ENCODE measurements at regions not wholly inside any gene's neighbourhood (a gene's known extent, or its start where the extent isn't known, plus 50 kb on each side); places are given as distances from the start of the nearest gene placed in this dataset.
A peak's percentile ranks its signal among the peaks of the same experiment; 100 is the strongest.

DNA sequence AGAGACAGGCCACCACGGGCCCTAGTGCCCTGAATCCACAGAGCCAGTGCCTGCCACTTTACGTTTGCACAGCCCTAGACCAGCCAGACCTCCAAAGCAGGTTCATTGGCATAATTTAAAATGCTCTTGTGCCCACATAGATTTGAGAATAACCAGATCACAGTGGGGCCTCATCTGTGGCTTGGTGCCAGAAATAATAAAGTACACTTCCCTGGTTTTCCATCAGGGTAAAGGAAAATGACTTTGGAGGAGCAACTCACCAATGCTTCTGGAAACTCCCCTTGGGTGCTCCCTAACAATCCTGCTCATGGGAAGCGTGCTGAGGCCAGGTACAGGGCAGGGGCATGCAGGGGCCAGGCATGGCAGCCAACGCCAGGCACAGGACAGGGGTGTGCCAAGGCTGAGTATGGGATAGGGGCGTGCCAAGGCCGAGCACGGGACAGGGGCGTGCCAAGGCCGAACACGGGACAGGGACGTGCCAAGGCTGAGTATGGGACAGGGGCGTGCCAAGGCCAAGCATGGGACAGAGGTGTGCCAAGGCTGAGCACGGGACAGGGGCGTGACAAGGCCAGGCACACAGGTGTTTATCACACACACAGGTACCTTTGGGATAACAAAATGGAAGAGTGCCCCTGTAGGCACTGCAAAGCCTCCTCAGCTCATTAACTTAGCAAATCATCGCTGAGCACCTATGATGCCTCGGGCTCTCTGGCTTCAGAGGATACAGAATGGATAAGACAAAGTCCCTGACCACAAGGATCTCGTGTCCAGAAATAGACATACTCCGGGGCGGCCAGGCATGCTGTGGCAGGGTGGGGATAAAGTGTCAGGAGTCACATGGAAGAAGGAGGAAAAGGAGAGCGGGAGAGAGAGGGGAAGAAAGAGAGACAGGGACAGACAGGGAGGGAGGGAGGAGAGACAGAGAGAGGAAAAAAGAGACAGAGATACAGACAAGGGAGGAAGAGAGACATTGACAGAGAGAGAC is 334.7 kb downstream of the EIPR1 start:
- ATAC-seq (replicated peaks) = no peak
- H3K27ac Mint-ChIP-seq = no peak overlapping the region
- no peak overlapping the region for H3K4me3 Mint-ChIP-seq
- no peaks in the 10 kb centered on the region for H3K36me3 Mint-ChIP-seq (ENCODE audit: low read depth)
- H3K27me3 Mint-ChIP-seq = peaks cover 4% of the 10 kb centered on the region
- H3K4me1 Mint-ChIP-seq = no peaks in the 10 kb centered on the region
- no peaks in the 10 kb centered on the region for H3K9me3 Mint-ChIP-seq

DNA sequence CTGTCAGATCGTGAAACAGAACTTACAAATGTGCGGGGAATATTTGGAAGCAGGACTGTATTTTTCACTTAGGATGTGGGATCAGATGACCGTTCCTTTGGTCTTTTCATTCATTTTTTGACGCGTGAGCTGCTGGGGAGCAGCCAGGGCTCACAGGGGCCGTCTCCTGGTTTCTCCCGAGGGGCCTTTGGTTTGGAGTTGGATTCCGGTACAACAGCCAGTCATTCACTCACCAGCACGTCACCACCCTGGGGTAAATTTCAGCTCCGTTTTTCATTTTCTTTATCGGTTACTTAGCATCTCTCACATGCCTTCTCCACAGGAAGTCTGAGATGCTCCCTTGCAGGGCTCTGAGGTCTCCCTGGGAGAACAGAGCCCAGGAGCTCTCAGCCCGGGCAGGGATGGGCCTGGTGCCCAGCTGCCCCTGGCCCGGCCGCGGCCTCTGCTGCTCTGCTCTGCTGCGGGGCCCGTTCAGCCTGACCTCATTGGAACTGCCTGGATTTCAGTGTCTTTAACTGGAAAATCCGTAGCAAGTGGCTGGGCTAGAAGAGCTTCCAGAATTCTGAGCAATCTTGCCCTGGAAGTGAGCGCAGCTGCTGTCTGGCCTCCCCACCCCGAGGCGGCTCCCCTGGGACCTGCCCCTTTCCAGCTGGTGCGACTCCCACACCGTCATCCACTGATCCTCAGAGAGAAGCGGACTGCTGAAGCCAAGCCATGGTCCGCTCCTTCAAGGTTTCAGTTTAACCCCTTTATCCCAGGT is 335.6 kb downstream of the EIPR1 start:
- H3K36me3 Mint-ChIP-seq (ENCODE audit: low read depth) = no peaks in the 10 kb centered on the region
- H3K9me3 Mint-ChIP-seq = no peaks in the 10 kb centered on the region
- no peak for ATAC-seq (replicated peaks)
- no peak overlapping the region for H3K4me3 Mint-ChIP-seq
- no peaks in the 10 kb centered on the region for H3K4me1 Mint-ChIP-seq
- peaks cover 4% of the 10 kb centered on the region for H3K27me3 Mint-ChIP-seq
- no peak overlapping the region for H3K27ac Mint-ChIP-seq

DNA sequence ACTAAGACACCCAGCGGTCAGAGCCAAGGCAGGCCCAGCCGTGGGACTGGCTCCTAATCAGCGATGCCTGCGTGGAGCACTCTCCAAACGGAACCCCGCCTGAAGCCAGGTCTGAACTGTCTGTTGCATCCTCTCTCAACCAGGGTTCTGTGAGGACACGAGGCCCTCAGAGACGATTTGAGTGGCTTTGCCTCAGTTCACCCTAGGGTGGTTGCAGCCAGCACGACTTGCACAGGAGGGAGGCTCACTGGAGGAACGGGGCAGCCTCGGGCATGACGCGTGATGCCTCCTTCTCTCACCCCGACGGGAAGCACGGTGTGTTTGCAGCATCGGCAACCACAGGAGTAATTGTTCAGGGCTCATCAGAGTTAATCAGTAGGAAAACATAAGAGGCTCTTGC is 336.4 kb downstream of the EIPR1 start:
- ATAC-seq (replicated peaks) = no peak
- Mint-ChIP-seq H3K4me1 (no peaks in the 10 kb centered on the region), H3K27me3 (peaks cover 4% of the 10 kb centered on the region), H3K36me3 (ENCODE audit: low read depth) (no peaks in the 10 kb centered on the region), H3K27ac (no peak overlapping the region), H3K4me3 (no peak overlapping the region), H3K9me3 (no peaks in the 10 kb centered on the region)

DNA sequence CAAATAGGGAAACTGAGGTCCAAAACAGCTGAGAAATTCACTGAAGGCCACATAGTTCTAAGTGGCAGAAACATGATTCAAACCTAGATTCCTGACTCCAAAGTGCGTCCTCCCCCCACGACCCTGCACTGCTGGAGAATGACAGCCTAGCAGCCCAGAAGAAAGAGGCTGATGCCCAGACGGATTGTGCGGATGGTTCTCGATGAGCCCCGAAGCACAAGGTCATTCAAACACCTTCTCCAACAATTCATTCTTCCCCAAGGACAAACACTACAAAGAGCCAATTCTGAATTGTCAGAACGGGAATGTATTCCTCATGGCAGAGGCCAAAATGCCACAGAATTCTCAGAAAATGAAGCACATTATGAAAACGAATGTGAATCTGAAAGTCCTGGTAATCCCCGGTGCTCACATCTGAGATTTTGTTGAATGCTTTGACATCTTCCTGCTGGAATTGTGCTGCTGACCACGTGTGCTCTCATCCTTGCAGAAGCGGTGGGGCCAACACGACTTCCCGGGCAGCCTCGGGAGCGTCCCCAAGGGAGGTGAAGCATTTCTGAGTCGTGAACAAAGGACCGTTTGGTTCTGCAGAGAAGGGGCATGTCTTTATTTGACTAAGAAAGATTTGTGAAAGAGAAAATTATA is 337.0 kb downstream of the EIPR1 start:
- Mint-ChIP-seq H3K4me1 (no peaks in the 10 kb centered on the region), H3K36me3 (ENCODE audit: low read depth) (no peaks in the 10 kb centered on the region)

DNA sequence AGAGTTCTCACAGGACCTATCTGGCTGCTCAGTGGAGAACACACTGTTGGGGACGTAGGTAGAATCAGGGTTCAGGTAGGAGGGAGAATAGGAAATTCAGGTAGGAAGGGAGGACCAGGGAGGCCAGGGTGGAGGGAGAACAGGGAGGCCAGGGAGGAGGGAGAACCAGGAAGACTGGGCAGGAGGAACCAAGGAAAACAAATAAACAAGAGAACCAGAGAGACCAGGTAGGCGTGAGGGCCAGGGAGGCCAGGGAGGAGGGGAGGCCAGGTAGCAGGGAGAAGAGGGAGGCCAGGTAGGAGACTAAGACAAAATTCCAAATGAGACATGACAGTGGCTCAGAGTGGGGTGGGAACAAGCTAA is 337.6 kb downstream of the EIPR1 start:
- H3K9me3 Mint-ChIP-seq = no peaks in the 10 kb centered on the region
- H3K4me3 Mint-ChIP-seq = no peak overlapping the region
- H3K36me3 Mint-ChIP-seq (ENCODE audit: low read depth) = no peaks in the 10 kb centered on the region
- H3K4me1 Mint-ChIP-seq = peaks cover 2% of the 10 kb centered on the region
- peaks cover 4% of the 10 kb centered on the region for H3K27me3 Mint-ChIP-seq
- H3K27ac Mint-ChIP-seq = no peak overlapping the region
- ATAC-seq (replicated peaks) = no peak

More for the DNA sequence above, 337.0 kb downstream of the EIPR1 start:
- no peaks in the 10 kb centered on the region for H3K9me3 Mint-ChIP-seq
- peaks cover 4% of the 10 kb centered on the region for H3K27me3 Mint-ChIP-seq
- ATAC-seq (replicated peaks) = no peak
- H3K27ac Mint-ChIP-seq = no peak overlapping the region
- no peak overlapping the region for H3K4me3 Mint-ChIP-seq

DNA sequence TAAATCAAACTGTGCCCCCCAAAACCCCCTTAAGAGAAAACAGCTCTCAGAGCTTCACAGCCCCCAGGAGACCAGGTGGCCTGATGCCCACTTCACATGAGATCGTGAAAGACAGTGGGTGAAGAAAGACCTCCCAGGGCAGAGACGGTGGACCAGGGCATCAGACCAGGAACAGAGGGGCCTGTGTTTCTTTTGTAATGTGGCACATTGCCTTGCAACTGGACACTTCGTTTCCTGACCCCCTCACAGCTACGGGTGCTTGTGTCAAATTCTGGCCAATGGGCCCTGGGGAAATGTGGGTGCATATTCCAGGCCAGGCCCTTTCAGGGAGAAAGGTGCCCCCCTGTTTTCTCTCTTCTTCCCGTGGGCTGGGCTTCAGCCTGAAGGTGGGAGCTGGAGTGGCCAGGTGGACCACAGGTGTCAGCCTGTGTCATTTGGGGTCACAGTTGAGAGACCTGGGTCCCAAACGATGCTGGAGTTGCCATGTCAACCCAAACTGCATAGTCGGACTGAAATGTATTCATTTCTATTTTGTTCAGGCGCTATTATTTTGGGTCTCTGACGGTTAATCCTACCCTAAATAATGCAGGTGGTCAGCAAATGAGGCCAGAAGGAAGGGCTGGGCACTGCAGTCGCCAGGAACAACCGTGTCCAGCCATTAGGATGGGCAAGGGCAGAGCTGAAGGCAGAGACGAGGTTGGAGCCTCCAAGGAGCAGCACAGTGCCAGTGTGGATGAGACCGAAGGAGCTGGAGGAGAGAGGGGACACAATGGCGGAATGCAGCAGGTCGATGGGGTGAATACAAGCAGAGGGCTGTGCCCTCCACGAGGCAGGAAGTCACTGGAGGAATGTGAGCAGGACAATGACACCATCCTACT is 338.2 kb downstream of the EIPR1 start:
- peaks cover 4% of the 10 kb centered on the region for H3K4me1 Mint-ChIP-seq
- no peak for ATAC-seq (replicated peaks)
- no peaks in the 10 kb centered on the region for H3K9me3 Mint-ChIP-seq
- no peak overlapping the region for H3K27ac Mint-ChIP-seq
- no peaks in the 10 kb centered on the region for H3K36me3 Mint-ChIP-seq (ENCODE audit: low read depth)
- H3K27me3 Mint-ChIP-seq = peaks cover 4% of the 10 kb centered on the region
- H3K4me3 Mint-ChIP-seq = no peak overlapping the region

DNA sequence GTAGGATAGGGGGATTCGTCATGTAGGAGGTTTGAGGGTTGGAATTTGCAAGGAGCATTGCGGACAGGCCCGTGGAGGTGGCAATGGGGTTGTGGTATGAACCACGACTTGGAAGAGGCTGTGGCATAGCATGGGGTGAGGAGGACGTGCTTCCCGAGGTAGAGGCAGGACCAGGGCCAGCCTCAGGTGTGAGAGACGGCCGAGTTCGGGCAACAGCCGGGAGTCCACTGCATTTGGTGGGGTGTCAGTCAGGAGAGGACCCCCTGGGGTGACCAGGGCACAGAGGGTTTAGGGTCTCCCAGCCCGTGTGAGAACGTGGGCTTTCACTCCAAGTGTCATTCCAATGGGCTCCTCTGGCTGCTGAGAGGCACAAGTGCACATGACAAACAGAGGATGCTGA is 339.0 kb downstream of the EIPR1 start:
- H3K4me1 Mint-ChIP-seq = peaks cover 4% of the 10 kb centered on the region
- H3K27ac Mint-ChIP-seq = no peak overlapping the region
- no peak for ATAC-seq (replicated peaks)
- H3K4me3 Mint-ChIP-seq = no peak overlapping the region
- H3K36me3 Mint-ChIP-seq (ENCODE audit: low read depth) = no peaks in the 10 kb centered on the region
- H3K9me3 Mint-ChIP-seq = no peaks in the 10 kb centered on the region
- H3K27me3 Mint-ChIP-seq = peaks cover 4% of the 10 kb centered on the region

DNA sequence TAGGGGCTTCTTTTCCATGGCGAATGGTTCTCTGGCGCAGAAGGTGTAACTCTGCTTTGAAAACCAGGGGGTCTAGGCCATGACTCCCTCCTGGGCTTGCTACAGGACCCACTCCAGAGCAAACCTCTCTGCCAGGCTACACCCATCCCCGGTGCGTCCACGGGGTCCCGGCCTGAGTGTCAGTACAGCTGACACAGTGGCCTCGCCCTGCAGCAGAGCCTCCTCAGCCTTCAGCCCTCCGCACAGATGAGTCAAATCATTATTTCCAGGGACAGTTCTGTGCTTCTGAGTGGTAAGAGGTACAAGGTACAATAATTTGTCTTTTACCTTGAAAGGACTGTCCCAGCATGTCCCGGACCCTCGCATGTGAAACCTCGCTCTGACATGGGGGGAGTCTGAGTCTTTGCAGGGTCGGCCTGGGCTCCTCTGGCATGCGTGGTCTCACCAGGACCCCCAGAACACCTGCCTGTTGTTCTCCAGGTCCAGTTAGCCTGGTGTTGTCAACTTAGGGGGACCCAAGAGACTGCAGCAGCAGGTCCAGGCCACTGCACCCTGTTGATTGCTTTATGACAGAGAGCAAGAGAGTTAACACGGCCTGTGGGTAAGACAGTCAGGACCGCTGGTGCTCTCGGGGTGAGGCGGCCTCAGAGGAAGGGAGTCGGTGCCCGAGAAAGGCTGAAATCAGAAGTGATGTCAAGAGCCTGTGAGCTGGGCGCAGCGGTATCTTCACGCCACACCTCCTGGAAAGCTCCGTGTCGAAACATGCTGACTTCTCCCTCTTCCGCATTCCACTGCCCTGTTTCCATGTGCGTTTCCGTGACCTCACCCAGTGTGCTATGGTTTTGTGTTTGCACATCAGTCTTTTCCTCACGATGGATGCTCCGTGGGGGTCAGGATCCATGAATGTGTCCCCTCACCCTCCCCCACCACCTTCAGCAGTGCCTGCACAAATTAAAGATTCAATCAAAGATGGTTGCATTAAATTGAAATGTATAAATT is 340.1 kb downstream of the EIPR1 start:
- no peak for ATAC-seq (replicated peaks)
- no peak overlapping the region for H3K27ac Mint-ChIP-seq
- H3K27me3 Mint-ChIP-seq = peaks cover 4% of the 10 kb centered on the region
- H3K9me3 Mint-ChIP-seq = no peaks in the 10 kb centered on the region
- no peaks in the 10 kb centered on the region for H3K36me3 Mint-ChIP-seq (ENCODE audit: low read depth)
- peaks cover 4% of the 10 kb centered on the region for H3K4me1 Mint-ChIP-seq
- H3K4me3 Mint-ChIP-seq = no peak overlapping the region

DNA sequence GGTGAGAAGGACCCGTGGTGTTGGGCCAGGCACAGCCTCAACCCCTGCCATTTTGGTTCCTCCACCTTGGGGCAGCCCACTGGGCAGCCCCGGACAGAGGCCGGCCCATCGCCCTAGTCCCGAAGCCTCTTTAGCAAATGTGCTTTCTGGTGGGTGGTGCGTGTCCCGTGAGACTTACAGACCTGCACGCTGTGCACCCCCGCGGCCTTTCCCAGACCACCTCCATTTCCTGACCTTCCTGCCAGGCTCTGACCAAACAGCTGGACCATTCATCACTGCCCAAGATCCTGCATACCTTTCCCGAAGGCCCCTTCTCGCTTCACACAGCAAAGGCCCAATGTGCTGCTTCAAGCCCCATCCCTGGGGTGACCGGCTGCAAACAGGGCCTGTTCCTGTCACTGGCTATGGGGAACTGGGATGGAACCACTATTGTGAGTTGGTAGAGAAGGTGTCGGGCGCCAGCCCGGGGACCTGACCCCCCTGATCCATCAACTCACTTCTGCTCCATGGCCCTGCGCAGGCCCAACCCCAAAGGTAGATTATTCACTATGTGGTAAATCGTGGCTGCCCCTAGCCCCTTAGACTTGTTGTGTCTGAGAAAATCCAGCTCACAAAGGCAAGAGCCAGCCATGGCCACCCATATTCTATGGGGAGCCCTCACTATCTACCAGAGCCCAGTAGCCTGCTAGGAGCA is 341.0 kb downstream of the EIPR1 start:
- Mint-ChIP-seq H3K27ac (no peak overlapping the region), H3K36me3 (ENCODE audit: low read depth) (no peaks in the 10 kb centered on the region), H3K9me3 (no peaks in the 10 kb centered on the region), H3K27me3 (peaks cover 4% of the 10 kb centered on the region), H3K4me1 (peaks cover 4% of the 10 kb centered on the region), H3K4me3 (no peak overlapping the region)
- ATAC-seq (replicated peaks) = no peak

DNA sequence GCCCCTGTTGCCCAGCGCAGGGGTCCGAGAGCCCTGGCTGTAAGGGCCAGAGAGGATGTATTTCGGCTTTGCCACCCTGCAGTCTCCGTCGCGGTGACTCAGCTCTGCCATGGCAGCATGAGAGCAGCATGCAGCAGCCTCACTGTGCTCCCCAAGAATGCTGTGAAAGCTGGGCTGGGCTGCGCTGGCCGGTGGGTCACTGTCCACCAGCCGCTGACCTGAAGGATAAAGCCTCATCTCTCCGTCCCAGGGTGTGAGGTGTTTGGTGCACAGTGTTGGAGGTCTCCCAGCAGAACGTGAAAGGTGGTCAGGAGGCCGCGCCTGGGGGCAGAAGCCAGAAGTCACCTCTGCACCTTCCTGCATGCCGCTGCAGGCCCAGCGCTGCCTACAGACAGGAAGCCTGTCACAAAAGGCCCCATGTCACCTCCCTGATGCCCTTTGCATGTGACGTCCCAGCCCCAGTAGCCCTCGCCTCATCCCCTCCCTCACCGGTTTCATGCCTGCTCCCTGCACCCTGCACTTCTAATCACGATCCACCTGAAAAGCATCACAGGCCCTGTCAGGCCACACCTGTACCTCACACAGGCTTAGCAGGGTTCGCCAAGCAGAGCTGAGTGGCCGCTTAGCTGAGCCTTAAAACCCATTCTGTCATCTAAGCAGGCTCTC is 342.1 kb downstream of the EIPR1 start:
- Mint-ChIP-seq H3K4me1 (peaks cover 4% of the 10 kb centered on the region), H3K27ac (no peak overlapping the region), H3K4me3 (no peak overlapping the region), H3K36me3 (ENCODE audit: low read depth) (no peaks in the 10 kb centered on the region), H3K27me3 (peaks cover 4% of the 10 kb centered on the region), H3K9me3 (no peaks in the 10 kb centered on the region)
- ATAC-seq (replicated peaks) = no peak

DNA sequence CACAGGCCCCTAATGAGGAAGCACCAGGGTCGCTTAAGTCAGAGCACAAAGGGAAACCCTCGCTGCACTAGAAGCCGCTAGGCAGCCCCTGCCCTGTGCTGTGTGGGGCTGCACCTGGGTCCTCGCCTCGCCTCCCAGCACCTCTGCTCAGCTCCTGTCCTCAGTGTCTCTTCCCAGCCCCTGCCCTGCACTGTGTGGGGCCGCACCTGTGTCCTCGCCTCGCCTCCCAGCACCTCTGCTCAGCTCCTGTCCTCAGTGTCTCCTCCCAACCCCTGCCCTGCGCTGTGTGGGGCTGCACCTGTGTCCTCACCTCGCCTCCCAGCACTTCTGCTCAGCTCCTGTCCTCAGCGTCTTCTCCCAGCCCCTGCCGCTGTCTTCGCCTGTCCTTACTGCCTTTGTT is 342.8 kb downstream of the EIPR1 start:
- no peaks in the 10 kb centered on the region for H3K9me3 Mint-ChIP-seq
- peaks cover 4% of the 10 kb centered on the region for H3K4me1 Mint-ChIP-seq
- peak; percentile 35 for ATAC-seq (replicated peaks)
- H3K27ac Mint-ChIP-seq = no peak overlapping the region
- peaks cover 4% of the 10 kb centered on the region for H3K27me3 Mint-ChIP-seq
- no peak overlapping the region for H3K4me3 Mint-ChIP-seq
- no peaks in the 10 kb centered on the region for H3K36me3 Mint-ChIP-seq (ENCODE audit: low read depth)

DNA sequence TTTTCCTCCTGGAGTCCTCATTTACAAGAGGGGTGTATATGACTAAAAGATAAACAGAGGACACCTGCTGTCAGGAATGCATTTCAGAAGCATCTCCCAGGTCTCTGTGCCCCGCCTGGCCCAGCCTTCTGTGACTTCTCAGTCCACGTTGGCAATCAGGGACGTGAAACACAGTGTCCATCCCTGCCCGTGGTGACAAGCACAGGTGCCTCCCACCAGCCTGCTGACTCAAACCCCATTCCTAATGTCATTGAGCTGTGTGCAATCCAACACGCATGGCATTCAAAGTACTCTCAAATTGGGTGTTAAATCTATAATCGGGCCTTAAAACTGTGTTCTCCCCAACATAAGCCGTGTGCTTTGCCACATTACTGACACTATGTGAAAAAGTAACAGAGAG is 343.2 kb downstream of the EIPR1 start:
- H3K36me3 Mint-ChIP-seq (ENCODE audit: low read depth) = no peaks in the 10 kb centered on the region
- H3K4me3 Mint-ChIP-seq = no peak overlapping the region
- peaks cover 6% of the 10 kb centered on the region for H3K27me3 Mint-ChIP-seq
- H3K4me1 Mint-ChIP-seq = peaks cover 4% of the 10 kb centered on the region
- H3K9me3 Mint-ChIP-seq = no peaks in the 10 kb centered on the region
- ATAC-seq (replicated peaks) = no peak
- H3K27ac Mint-ChIP-seq = no peak overlapping the region

Data from activated T-helper 17 cell treated with anti-CD3 and anti-CD28 coated beads, Interleukin-2, amount 50 U/mL, for 72 hours (primary cell).